Panc1 (cell line): ENCODE measurements at regions not wholly inside any gene's neighbourhood (a gene's known extent, or its start where the extent isn't known, plus 50 kb on each side); places are given as distances from the start of the nearest gene placed in this dataset.

Experiments
- SIN3A ChIP-seq: IDR thresholded peaks from 2 replicates; pipeline ENCODE4 v1.6.1; 2012; ENCODE audit warnings: low read depth, mild to moderate bottlenecking, low read length, moderate library complexity, borderline replicate concordance; ENCODE audit not compliant: insufficient read depth
- TCF7L2 ChIP-seq: IDR thresholded peaks from 2 replicates; pipeline ENCODE4 v1.6.1; 2011; ENCODE audit warnings: mild to moderate bottlenecking, low read depth, low read length, inconsistent platforms
- TF ChIP-seq, protein P1 (sequence below): fragments of 450-650 bp; IDR thresholded peaks from 2 replicates; pipeline ENCODE4 v1.5.1; 2017; ENCODE audit warnings: mild to moderate bottlenecking
- TF ChIP-seq, protein P2 (sequence below), 2 experiments: IDR thresholded peaks; 2 replicates each; pipeline ENCODE4 v1.6.1; 2011 to 2012; ENCODE audit warnings: low read depth in 2 of 2, control low read depth in 1 of 2, low read length in 1 of 2, mild to moderate bottlenecking in 1 of 2, moderate library complexity in 1 of 2; ENCODE audit not compliant: insufficient read depth in 1 of 2

DNA sequence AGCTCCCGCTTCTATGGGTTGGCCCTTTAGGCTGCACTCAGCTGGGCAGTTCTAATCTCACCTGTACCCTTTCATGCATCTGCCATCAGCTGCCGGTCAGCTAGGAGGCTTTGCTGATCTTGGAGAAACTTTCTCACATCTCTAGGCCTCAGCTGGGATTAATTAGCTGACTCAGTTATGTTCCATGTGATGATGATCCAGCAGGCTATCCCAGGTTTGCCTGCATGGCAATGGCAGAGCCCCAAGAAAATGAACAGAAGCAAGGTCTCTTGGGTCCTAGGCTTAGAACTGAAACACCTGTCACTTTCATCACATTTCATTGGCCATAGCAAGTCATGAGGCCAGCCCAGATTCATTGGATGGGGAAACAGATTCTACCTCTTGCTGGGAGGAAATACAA is 304.6 kb upstream of the TBC1D5 start:
- TF ChIP-seq TCF7L2 = no peak
- TF ChIP-seq SIN3A = no peak
- TF ChIP-seq, protein P1, sequence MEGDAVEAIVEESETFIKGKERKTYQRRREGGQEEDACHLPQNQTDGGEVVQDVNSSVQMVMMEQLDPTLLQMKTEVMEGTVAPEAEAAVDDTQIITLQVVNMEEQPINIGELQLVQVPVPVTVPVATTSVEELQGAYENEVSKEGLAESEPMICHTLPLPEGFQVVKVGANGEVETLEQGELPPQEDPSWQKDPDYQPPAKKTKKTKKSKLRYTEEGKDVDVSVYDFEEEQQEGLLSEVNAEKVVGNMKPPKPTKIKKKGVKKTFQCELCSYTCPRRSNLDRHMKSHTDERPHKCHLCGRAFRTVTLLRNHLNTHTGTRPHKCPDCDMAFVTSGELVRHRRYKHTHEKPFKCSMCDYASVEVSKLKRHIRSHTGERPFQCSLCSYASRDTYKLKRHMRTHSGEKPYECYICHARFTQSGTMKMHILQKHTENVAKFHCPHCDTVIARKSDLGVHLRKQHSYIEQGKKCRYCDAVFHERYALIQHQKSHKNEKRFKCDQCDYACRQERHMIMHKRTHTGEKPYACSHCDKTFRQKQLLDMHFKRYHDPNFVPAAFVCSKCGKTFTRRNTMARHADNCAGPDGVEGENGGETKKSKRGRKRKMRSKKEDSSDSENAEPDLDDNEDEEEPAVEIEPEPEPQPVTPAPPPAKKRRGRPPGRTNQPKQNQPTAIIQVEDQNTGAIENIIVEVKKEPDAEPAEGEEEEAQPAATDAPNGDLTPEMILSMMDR = no peak
- TF ChIP-seq, protein P2, sequence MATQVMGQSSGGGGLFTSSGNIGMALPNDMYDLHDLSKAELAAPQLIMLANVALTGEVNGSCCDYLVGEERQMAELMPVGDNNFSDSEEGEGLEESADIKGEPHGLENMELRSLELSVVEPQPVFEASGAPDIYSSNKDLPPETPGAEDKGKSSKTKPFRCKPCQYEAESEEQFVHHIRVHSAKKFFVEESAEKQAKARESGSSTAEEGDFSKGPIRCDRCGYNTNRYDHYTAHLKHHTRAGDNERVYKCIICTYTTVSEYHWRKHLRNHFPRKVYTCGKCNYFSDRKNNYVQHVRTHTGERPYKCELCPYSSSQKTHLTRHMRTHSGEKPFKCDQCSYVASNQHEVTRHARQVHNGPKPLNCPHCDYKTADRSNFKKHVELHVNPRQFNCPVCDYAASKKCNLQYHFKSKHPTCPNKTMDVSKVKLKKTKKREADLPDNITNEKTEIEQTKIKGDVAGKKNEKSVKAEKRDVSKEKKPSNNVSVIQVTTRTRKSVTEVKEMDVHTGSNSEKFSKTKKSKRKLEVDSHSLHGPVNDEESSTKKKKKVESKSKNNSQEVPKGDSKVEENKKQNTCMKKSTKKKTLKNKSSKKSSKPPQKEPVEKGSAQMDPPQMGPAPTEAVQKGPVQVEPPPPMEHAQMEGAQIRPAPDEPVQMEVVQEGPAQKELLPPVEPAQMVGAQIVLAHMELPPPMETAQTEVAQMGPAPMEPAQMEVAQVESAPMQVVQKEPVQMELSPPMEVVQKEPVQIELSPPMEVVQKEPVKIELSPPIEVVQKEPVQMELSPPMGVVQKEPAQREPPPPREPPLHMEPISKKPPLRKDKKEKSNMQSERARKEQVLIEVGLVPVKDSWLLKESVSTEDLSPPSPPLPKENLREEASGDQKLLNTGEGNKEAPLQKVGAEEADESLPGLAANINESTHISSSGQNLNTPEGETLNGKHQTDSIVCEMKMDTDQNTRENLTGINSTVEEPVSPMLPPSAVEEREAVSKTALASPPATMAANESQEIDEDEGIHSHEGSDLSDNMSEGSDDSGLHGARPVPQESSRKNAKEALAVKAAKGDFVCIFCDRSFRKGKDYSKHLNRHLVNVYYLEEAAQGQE (IDR thresholded peaks at IDR 0.05; ENCODE audit: insufficient read depth in 1 of 2, low read depth in 2 of 2, low read length in 1 of 2) = no peak
